IPS-15b (cell line): ENCODE measurements at regions not wholly inside any gene's neighbourhood (a gene's known extent, or its start where the extent isn't known, plus 50 kb on each side); places are given as distances from the start of the nearest gene placed in this dataset.

ENCODE experiments used
- H3K27me3 ChIP-seq: one replicate; pipeline ENCODE4 v1.6.1; 2013; ENCODE audit warnings: low read length; ENCODE audit not compliant: control insufficient read depth, insufficient read depth
- H3K36me3 ChIP-seq: one replicate; pipeline ENCODE4 v1.6.1; 2013; ENCODE audit warnings: low read length; ENCODE audit not compliant: control insufficient read depth, insufficient read depth
- H3K4me1 ChIP-seq: one replicate; pipeline ENCODE4 v1.6.1; 2013; ENCODE audit warnings: mild to moderate bottlenecking, low read length; ENCODE audit not compliant: control insufficient read depth, insufficient read depth
- H3K4me3 ChIP-seq: one replicate; pipeline ENCODE4 v1.5.1; 2013; ENCODE audit warnings: low read depth, low read length
- H3K9ac ChIP-seq: one replicate; pipeline ENCODE4 v1.6.1; 2013; ENCODE audit warnings: low read depth, mild to moderate bottlenecking, low read length
- H3K9me3 ChIP-seq: one replicate; pipeline ENCODE4 v1.6.1; 2013; ENCODE audit warnings: mild to moderate bottlenecking, low read length; ENCODE audit not compliant: control insufficient read depth, insufficient read depth

- H3K4me3 ChIP-seq, result no peak overlapping the region
- peaks cover 23% of the 10 kb centered on the region for H3K36me3 ChIP-seq
- peaks cover 2% of the 10 kb centered on the region for H3K4me1 ChIP-seq
- no peaks in the 10 kb centered on the region for H3K27me3 ChIP-seq
- H3K9me3 ChIP-seq, result no peaks in the 10 kb centered on the region
- H3K9ac ChIP-seq, result no peak overlapping the region
Observed at GRCh38 chr12:124450376-124450750, 117.0 kb downstream of the NCOR2 start.

DNA sequence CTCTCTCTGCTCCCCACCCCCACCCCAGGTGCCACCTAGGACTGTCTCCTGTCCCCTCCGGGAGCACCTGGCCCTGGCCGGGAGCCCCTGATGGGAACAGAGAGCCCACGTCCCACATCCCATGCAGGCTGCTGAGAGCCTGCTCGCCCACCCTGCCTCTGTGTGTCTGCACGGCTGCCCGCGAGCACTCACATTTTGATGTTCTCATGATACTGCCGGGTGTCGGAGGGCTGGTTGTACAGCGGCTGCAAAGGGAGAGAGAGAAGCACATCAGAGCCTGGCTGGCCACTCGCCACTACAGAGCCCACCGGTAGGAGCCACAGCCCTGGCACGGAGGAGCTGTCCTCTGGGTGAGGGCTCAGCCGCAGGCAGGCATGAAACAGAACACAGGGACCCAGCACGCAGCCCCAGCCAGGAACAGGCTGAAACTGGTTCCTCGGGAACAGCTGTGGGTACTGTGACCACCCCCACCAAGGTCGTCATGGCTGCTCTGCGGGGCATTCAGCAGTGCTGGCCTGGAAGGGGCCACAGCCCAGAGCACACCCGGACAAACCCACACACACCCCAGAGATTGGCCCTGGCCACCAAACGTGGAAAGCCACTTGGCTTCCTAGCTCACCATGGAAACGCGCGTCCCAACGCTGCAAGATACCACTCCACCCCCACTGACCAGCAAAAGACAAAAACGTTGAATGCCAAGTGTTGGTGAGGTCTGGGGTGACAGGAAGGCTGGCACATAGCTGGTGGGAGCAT is 117.6 kb downstream of the NCOR2 start:
- peaks cover 23% of the 10 kb centered on the region for H3K36me3 ChIP-seq
- no peak overlapping the region for H3K4me3 ChIP-seq
- peaks cover 2% of the 10 kb centered on the region for H3K4me1 ChIP-seq
- no peaks in the 10 kb centered on the region for H3K27me3 ChIP-seq
- no peaks in the 10 kb centered on the region for H3K9me3 ChIP-seq
- no peak overlapping the region for H3K9ac ChIP-seq

- Histone ChIP-seq H3K36me3 (peaks cover 25% of the 10 kb centered on the region), H3K9ac (no peak overlapping the region), H3K4me3 (no peak overlapping the region), H3K4me1 (peaks cover 2% of the 10 kb centered on the region), H3K9me3 (no peaks in the 10 kb centered on the region), H3K27me3 (no peaks in the 10 kb centered on the region)
Observed at GRCh38 chr12:124448955-124449622, 118.3 kb downstream of the NCOR2 start.

GRCh38 chr12:124448241-124448954 is 119.0 kb downstream of the NCOR2 start:
- Histone ChIP-seq H3K4me3 (no peak overlapping the region), H3K36me3 (peaks cover 21% of the 10 kb centered on the region), H3K27me3 (no peaks in the 10 kb centered on the region), H3K4me1 (no peaks in the 10 kb centered on the region), H3K9me3 (no peaks in the 10 kb centered on the region), H3K9ac (no peak overlapping the region)

- H3K27me3 ChIP-seq, result no peaks in the 10 kb centered on the region
- H3K9ac ChIP-seq, result no peak overlapping the region
- H3K4me3 ChIP-seq, result no peak overlapping the region
- no peaks in the 10 kb centered on the region for H3K4me1 ChIP-seq
- H3K9me3 ChIP-seq, result no peaks in the 10 kb centered on the region
- peaks cover 25% of the 10 kb centered on the region for H3K36me3 ChIP-seq
Observed at GRCh38 chr12:124446364-124446763, 121.0 kb downstream of the NCOR2 start.

DNA sequence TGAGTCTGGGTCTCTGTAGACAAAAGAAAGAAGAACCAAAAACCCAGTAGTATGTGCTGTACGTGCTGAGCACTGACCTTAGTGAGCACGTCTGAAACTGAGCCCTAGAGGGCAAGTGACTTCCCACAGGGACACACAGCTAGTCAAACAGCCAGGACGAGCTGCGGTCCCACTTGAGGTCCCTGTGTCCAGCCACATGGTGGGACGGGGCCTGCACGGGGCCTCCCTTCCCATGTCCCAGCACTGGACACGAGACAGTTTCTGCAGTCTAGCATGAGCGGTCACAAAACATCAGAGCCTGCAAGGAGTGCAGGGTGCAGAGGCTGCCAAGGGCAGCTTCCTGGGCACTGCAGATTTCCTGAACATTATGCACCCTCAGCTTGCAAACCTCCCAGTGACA is 121.6 kb downstream of the NCOR2 start:
- Histone ChIP-seq H3K36me3 (peaks cover 25% of the 10 kb centered on the region), H3K4me3 (no peak overlapping the region), H3K9me3 (no peaks in the 10 kb centered on the region), H3K9ac (no peak overlapping the region), H3K27me3 (no peaks in the 10 kb centered on the region), H3K4me1 (no peaks in the 10 kb centered on the region)

- Histone ChIP-seq H3K36me3 (peaks cover 22% of the 10 kb centered on the region), H3K4me1 (no peaks in the 10 kb centered on the region), H3K9ac (no peak overlapping the region), H3K9me3 (no peaks in the 10 kb centered on the region), H3K4me3 (no peak overlapping the region), H3K27me3 (no peaks in the 10 kb centered on the region)
Observed at GRCh38 chr12:124445121-124445718, 122.2 kb downstream of the NCOR2 start.

GRCh38 chr12:124443931-124444712 is 123.3 kb downstream of the NCOR2 start:
- Histone ChIP-seq H3K4me1 (no peaks in the 10 kb centered on the region), H3K9ac (no peak overlapping the region), H3K4me3 (no peak overlapping the region), H3K9me3 (no peaks in the 10 kb centered on the region), H3K36me3 (peaks cover 15% of the 10 kb centered on the region), H3K27me3 (peaks cover under 1% of the 10 kb centered on the region)

GRCh38 chr12:124442772-124443445 is 124.5 kb downstream of the NCOR2 start:
- Histone ChIP-seq H3K4me1 (no peaks in the 10 kb centered on the region), H3K9ac (no peak overlapping the region), H3K4me3 (no peak overlapping the region), H3K36me3 (peaks cover 18% of the 10 kb centered on the region), H3K27me3 (peaks cover 6% of the 10 kb centered on the region), H3K9me3 (no peaks in the 10 kb centered on the region)

GRCh38 chr12:124442281-124442680 is 125.1 kb downstream of the NCOR2 start:
- Histone ChIP-seq H3K9ac (no peak overlapping the region), H3K4me1 (no peaks in the 10 kb centered on the region), H3K4me3 (no peak overlapping the region), H3K36me3 (peaks cover 18% of the 10 kb centered on the region), H3K9me3 (no peaks in the 10 kb centered on the region), H3K27me3 (peaks cover 6% of the 10 kb centered on the region)
